NAMALWA (cell line): ENCODE measurements at regions not wholly inside any gene's neighbourhood (a gene's known extent, or its start where the extent isn't known, plus 50 kb on each side); places are given as distances from the start of the nearest gene placed in this dataset.

Source experiments
- DNase-seq: peaks from one replicate; pipeline ENCODE4 v3.0.0-alpha.2; 2015; ENCODE audit warnings: low spot score

DNA sequence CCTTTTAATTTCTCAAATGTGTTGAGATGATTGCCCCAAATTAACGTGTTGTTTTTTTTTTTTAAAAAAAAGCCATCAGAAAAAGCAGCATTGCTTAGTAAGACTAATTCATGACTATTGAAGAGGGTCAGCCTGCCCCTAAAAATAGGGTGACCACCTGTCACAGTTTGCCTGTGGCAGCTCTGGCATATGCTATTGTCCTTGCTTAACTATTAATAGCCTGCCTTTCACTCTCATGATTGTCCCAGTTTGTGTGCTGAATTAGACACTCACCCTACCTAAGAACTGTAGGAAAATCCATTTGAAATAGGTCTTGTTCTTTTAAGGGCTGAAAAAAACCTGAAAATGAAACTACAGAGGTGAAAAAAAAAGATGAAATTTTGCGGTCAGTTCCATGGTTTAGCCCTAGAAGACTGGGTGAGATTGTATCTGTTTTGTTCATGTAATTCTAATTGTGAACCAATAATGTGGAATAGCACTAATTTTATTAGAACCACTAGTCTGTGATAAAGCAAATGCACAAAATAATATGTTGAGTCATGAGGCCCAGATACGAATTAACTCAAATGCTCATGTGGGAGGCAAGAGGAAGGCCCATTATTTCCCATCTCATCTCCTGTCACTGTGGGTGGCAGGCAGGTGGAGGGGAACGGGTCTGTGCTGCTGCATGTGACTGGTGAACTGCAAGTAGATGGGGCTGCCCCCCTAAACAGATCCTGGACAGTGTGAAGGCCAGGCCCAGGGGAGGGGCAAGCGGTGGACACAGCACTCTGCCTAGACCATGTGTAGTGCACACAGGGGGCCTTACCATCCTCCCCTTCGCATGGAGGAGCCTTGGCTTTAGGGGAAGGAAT, 265.4 kb upstream of the NFE2L3 start:
- no peak for DNase-seq

DNA sequence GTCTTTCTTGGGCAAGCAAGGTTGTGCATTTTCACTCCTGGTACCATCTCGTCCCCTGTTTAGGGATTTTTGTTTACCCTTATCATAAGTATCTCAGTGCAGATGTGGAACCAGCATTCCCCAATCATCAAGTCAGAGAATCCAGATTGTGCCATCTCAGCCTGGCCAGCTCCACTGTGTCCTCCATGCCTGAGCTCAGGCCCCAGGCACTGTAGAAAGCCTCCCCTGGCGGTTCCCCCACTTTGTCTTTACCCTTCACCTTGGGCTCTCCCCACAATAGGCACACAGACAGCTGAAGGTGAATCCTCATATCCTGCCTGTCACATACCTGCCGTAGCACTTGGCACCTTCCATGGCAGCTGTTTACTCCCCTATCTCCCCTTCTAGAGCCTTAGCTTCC, 264.7 kb upstream of the NFE2L3 start:
- DNase-seq = no peak

DNA sequence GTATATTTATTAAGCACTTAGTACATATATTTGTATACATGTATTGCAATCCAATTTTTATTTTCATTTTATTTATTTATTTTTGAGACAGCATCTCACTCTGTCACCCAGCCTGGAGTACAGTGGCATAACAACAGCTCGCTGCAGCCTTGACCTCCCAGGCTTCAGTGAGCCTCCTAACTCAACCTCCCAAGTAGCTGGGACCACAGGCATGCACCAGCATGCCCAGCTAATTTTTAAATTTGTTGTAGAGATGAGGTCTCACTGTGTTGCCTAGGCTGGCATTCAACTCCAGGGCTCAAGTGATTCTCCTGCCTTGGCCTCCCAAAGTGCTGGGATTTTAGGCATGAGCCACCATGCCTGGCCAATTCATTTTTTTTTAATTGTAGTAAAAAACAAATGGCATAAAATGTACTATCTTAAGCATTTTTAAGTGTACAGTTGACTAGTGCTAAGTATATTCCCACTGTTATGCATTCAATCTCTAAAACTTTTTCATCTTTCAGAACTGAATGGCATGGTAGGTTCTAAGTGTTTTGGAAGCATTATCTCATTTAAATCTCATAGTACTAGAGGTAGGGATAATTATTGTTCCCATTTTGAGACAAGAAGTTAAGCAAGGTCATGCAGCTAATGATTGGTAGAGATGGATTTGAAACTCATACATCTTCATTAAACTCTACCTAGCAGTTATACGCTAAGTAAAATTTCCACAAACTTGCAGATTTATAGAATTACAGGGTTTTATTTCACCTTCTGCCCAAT, 264.0 kb upstream of the NFE2L3 start:
- no peak for DNase-seq

DNA sequence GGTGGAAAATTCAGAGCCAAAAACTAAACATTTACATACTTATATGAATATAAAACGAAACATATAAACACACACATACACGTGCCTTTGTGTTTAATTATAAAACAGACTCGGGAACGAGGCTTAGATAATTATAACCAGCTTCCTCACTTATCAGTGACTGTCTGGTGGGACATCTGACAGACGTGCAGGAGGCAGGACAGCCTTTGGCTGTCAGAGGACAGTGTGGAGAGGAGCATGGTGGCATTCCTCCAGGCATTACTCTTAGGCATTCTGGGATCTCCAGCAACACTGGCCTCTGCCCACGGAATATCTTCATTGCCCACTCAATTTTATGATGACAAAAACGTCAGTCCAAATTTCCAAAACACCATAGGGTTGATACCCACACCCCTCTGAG, 262.2 kb upstream of the NFE2L3 start:
- no peak for DNase-seq

DNA sequence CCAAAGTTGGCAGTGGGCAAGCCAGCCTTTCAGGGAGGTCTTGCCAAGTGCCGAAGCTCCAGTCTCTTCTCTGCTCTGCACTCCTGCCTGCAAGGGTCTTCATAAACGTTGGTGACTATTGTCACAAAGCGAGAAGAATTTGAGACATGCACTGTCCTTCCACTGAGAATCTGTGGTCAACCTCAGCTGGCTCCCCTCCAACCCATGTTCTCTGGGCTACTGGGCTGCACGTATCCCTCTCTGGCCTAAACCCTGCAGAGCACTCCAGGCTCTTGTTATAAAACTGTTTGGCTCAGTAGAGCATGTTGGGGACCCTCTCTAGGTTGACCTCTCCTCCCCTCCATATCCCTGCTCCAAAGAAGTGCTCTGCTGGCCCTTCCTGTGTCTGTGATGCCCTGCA, 260.4 kb upstream of the NFE2L3 start:
- no peak for DNase-seq

DNA sequence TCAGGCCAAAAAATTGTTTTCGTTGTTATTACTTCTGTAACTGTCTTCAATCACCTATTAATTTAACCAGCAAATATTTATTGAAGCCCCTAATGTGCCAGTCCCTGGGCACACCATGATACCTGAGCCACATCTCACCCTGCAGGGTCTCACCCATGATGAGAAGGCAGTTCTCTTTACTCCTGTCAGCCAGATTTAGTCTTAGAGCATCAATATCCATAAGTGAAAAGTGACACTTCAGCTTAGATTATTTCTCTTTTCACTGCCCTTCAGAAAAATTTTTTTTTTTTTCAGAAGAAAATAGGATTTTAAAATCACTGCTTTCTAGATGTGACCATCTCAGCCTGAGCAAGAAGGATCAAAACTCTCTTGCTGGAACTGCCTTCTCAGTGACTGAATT, 258.6 kb upstream of the NFE2L3 start:
- peak; percentile 54 for DNase-seq

DNA sequence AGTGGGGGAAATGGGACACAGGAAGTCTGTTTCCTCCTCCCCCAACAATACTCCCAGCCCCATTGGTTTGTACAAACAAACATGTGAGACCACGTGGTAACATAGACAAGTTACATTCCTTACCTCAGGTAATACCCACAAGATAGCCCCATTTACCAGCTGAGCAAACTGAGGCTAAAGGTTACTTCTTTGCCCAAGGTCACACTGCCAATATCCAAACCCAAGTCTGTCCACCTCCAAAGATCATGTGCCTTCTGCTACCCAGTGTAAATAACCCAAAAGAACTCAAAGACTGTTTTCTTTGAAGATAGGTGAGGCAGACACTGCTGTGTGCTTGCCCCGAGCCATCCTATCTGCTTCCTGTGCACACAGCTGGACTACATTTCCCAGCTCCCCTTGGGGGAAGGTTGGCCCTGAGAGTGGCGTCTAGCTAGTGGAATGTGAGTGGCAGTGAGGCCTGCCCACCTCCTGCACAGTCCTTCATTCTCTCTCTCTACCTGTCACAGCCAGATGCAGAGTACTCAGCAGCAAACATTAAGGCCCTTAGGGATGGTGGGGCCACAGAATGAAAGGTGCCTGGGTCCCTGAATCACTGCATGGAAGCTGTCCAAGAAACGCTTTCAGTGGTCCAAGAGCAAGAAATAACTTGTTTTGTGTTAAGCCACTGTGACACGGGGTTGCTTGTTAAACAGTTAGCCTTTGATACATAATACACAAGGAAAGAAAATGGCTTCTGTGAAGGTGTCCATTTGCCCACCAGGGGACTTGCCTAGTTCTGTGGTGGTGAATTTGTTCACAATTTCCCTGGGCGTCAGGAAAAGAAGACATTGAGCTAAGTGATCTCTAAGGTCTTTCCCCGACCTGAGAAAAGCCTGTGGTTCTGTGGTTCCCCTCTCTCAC, 257.7 kb upstream of the NFE2L3 start:
- peak; percentile 96 for DNase-seq

DNA sequence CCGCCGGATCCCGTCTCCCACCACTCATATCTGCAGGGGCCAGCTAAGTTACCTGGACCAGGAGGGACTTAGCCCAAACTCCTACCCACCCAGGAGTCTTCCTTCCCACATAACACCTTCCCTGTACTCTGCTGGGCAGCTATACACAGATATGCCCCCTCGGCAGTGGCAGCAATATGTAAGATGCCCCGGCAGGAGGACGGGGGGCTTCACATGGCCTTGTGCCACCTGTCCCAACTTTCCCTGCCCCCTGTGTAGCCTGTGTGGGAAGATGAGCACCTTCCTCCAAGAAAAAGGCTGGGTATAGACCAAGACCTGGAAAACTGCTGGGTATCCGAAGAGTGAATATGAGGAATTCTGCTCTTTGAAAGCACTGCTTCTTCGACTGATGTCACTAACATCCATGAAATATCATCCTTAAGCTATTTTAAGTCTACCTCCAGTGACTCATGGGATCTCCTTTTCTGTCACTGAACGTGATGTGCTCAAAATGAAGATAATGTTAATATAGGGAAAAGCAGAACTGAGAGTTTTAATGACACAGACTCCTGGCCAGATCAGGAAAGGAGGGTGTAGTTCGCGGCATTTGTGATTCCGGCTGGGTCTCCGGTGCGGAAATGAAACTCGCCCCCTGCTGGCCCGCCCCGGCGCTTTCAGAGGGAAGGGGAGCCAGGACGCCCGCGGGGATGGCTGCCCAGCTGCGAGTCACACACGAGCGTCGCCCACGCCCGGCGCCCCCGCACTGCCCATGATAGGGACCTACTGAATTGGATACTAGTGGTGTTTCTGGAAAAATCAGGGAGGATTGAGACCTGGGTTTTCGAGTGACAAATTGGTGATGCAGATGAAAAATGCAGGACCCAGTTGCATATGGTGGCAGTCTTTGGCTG, 256.9 kb upstream of the NFE2L3 start:
- DNase-seq = peak; percentile 92

DNA sequence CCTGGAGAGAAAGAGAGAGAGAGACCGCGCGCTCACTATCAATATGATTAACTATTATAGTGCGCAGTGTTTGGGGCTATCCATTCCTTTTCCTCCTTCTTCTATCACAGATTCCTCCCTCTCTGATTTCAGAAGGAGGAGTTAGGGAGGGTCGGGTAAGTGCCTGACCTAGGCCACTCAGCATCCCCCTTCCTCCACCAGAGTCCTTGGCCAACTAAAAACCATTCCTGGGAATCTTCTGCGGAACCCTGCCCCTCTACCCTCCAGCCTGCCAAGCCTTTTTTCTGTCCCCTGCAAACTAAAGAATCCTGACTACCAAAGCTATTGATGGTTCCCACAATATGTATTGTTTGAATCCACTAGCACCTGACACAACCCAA, 256.2 kb upstream of the NFE2L3 start:
- no peak for DNase-seq

DNA sequence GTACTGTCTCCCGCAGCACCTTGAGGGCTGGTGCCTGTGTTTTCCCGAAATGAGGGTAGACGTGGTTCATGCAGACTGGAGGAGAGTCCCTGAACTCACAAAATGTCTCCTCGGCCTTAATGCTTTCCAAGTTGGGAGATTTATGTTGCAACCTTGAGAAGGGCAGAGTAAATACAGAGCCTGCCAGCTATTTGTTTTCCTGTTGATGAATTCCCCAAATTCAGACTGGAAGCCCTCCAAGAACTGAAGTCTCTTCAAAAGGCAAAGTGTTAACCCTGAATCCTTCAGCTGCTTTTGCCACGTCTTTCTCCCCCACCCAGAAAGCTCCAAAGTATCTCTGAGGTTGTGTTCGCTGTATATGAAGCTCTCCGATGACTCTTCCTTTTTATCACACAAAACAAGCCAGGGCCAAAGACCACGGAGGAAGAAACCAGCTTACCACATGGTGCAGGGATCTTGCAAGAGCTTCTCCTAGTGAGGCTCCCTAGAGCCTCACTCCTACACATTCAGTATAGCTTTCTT, 254.7 kb upstream of the NFE2L3 start:
- DNase-seq = no peak

DNA sequence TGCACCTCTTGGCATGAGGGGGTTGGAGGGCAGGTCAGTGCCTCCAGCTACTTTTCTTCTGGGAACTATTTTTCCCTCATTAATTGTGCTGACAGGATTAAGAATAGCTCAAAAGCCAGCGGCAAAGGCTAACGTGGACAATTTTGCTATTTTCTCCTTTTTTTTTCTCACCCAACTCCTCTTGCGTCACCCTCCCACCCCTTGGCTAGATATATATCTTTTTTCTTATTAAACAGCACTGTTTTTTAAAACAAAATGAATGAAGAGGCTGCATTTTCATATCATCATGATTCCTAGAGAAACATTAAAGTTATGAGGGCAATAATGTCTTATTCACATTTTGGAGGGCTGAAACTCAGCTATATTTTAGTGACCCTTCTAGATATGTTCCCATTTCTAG, 251.8 kb upstream of the NFE2L3 start:
- no peak for DNase-seq

DNA sequence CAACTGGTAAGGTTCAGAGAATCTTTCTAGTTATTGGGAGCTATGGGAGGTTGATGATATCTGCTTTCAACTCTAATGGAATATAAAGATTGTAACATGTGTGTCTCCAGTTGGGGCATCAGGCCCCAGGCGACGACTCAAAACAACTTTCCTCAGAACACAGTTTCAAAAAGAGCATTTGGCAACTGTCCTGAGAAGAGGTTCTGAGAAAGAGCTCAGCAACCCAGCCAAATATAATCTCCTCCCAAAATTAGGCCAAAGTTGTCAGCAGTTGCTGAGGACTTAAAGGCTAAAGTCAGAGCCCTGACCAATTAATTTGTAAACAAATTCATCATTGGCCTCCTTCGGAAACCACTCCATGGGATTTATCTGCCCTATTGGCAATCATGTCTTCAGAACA, 251.1 kb upstream of the NFE2L3 start:
- no peak for DNase-seq

DNA sequence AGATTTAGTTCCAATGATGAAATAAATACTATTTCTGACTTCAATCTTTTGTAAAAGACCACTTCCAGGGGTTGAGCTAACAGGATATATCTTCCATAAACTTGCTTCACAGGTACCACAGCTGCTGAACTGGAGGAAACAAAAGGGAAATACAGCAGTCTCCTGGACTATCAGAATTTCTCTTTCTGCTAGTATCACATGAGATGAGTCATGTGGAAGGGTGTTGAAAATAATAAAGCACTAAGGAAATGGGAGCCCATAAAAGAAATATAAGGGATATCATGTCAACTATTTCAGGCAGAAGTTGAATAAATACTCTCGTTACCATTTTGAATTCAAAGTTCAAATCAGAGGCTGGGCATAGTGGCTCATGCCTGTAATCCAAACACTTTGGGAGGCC, 250.3 kb upstream of the NFE2L3 start:
- DNase-seq = no peak

DNA sequence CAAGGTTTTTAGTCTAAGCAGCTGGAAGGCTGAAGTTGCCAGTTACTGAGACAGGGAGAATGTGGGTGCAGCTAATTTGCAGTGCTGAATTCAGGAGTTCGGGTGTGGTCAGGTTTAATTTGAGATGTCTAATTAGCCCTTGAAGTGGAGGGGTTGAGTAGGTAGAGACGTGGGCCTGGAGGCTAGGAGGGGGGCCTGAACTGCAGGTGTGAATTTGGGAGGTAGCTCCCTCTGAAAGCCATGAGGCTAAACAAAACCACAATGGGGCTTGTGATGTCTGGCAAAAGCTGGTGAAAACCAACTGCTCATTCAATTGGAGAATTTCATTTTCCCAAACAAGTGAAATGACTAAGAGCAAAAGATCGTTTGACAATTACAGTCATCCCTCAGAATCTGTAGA, 246.0 kb upstream of the NFE2L3 start:
- no peak for DNase-seq

DNA sequence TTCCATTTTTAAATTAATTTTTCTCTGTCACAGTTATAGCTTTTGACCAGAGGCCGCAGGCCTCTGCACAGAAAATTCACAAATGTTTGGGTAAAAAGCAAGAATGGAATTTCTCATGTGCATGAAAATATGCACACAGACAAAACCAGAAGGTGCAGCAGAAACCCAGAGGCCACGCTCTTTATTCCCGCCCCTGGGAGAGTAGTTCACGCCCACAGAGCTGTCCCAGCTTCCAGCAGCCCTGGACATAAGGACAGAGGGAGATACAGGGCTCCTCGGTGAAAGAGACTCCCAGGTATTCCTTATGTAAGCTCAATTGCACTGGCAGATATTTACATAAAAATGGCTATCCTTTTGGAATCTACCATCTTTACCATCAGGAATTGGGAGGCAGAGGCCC, 245.2 kb upstream of the NFE2L3 start:
- DNase-seq = no peak

DNA sequence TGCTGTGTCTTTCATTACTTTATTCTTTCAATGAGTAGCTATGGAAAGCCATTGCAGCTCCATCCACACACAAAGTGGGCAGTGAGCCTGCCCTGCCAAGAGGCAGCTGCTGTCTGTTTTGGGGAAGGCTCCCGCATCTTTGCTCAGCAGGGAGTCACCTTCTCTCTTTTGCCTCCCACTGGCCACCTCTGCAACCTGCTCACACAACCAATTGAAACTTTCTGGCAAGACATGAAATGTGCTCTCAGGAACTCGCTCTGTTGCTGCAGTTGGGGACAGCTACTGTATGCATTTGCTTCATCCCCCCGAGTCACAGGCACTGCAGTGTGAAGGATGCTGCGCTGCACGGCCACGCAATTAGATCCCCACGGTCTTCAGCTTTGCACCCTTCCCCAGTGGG, 244.8 kb upstream of the NFE2L3 start:
- no peak for DNase-seq

DNA sequence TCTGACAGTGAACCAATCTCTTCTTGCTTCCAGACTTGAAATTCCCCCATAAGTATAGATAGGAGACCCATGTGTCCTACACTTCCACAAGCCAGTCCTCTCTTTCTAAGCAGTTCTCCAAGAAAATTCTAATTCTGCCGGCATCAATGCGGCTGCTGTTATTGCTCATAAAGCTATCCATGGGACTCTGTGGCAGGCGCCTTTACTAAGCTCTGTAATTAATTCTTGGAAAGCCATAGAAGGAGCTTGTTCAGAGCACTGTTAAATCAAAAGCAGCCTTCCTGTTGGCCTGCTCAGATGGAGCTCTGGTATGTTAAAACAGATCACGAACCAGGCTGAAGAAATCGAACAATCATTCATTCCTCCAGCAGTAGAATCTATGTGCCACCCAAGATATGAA, 244.3 kb upstream of the NFE2L3 start:
- DNase-seq = no peak

DNA sequence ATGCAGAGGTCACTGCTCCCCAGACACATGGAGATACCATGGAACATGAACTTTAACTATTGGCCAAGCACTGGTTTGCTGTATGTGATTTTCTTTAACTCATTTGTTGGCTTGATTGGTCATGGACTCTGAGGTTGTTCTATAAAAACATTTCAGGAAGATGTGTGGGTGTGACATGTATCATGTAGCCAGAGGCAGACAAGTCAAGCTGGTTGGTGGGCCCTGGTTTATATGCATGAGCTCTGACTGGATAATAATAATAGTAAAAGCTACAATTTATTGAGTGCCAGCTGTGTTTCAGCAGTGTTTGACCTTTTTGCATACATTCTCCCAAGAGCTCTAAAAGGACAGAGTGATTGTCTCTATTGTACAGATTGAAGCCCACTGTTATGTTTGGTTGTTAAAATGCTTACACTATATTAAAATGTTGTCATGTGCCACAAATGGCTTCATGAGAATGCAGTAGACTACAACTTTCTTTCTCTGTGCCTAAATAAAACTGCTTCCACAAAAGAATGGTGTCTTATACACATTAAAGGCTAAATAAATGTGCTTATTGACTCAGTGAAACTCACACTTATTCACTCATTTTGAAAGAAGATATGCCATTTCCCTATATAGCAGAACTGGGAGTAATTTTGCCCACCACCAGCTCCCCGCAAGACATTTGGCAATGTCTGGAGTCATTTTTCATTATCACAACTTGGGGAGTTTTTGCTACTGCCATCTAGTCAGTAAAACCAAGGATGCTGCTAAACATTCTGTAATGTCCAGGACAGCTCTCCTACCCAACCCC, 243.6 kb upstream of the NFE2L3 start:
- no peak for DNase-seq

DNA sequence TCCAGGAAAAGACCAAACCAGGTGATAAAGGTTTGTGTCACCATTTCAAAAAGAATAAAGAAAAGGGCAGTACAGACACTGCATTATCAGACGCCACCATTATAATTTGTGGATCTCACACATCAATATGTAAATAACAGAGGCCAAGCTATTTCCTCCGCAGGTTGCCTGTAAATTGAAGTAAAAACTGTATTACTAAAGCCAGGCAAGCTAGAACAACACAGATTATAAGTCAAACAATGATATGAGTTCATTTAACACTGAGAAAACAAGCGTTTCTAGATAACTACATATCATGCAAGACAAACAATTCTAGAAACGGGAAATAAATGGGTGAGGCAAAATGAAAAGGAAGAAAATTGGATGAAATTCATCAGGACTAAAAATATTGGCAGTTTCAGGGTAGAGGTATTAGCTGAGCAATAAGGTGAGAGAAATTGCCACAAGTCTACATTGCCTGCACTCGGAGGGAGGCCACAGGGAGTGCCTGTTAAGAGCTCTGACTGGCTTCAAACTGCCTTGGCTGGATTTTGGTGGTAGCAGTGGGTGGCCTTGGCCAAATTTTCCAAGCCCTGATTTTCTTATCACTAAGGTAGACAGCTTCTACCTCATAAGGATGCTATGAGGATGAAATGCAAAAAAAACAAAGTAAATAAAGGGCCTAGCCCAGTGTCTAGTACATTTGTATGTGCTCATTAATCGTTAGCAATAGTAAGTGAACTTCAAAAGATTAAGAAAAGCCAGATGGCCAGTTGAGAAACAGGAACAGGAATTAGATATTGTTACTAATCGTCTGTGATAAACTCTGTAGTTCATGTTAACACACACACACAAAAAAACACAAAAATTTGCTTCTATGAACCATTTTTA, 240.0 kb upstream of the NFE2L3 start:
- DNase-seq = no peak
